Stimulated activated CD4-positive, alpha-beta T cell treated with anti-CD3 and anti-CD28 coated beads, Interleukin-1b, Interleukin-23, amount 100 ng/mL, for 48 hours (primary cell): ENCODE measurements at regions not wholly inside any gene's neighbourhood (a gene's known extent, or its start where the extent isn't known, plus 50 kb on each side); places are given as distances from the start of the nearest gene placed in this dataset.

Source experiments
- DNase-seq: peaks from one replicate; pipeline ENCODE4 v3.0.0-alpha.2; 2020

- no peak for DNase-seq
These were observed 315.8 kb downstream of the SH3GL2 start for GRCh38 chr9:17894501-17895160.

GRCh38 chr9:17900606-17901005 is 321.7 kb downstream of the SH3GL2 start:
- no peak for DNase-seq

GRCh38 chr9:17905366-17905765 is 326.5 kb downstream of the SH3GL2 start:
- DNase-seq = no peak

GRCh38 chr9:17905781-17906175 is 326.9 kb downstream of the SH3GL2 start:
- DNase-seq = no peak

- DNase-seq = no peak
These were observed 327.4 kb downstream of the SH3GL2 start for GRCh38 chr9:17906176-17906840.

GRCh38 chr9:17906841-17907778 is 328.2 kb downstream of the SH3GL2 start:
- DNase-seq = no peak

GRCh38 chr9:17907779-17908508 is 329.1 kb downstream of the SH3GL2 start:
- no peak for DNase-seq

- no peak for DNase-seq
These were observed 347.4 kb downstream of the SH3GL2 start for GRCh38 chr9:17926246-17926645.

- no peak for DNase-seq
These were observed 348.8 kb downstream of the SH3GL2 start for GRCh38 chr9:17927616-17928015.

- DNase-seq = no peak
These were observed 349.4 kb downstream of the SH3GL2 start for GRCh38 chr9:17928228-17928627.

GRCh38 chr9:17928768-17929167 is 349.9 kb downstream of the SH3GL2 start:
- no peak for DNase-seq

- DNase-seq = no peak
These were observed 350.6 kb downstream of the SH3GL2 start for GRCh38 chr9:17929506-17929905.

- DNase-seq = no peak
These were observed 351.2 kb downstream of the SH3GL2 start for GRCh38 chr9:17930071-17930470.

GRCh38 chr9:17936365-17936764 is 357.5 kb downstream of the SH3GL2 start:
- DNase-seq = no peak

GRCh38 chr9:17938035-17938655 is 359.3 kb downstream of the SH3GL2 start:
- no peak for DNase-seq

- no peak for DNase-seq
These were observed 363.6 kb downstream of the SH3GL2 start for GRCh38 chr9:17942498-17942897.

- DNase-seq = no peak
These were observed 376.5 kb downstream of the SH3GL2 start for GRCh38 chr9:17955409-17955808.

- DNase-seq = no peak
These were observed 379.5 kb downstream of the SH3GL2 start for GRCh38 chr9:17958363-17958762.

GRCh38 chr9:17962747-17963146 is 383.9 kb downstream of the SH3GL2 start:
- no peak for DNase-seq

GRCh38 chr9:17963498-17963897 is 384.6 kb downstream of the SH3GL2 start:
- no peak for DNase-seq

- no peak for DNase-seq
These were observed 388.9 kb downstream of the SH3GL2 start for GRCh38 chr9:17967731-17968130.

GRCh38 chr9:17969232-17969631 is 390.4 kb downstream of the SH3GL2 start:
- DNase-seq = no peak

GRCh38 chr9:17970277-17970676 is 391.4 kb downstream of the SH3GL2 start:
- DNase-seq = no peak
